ENCODE measurements at regions not wholly inside any gene's neighbourhood (a gene's known extent, or its start where the extent isn't known, plus 50 kb on each side); places are given as distances from the start of the nearest gene placed in this dataset.

- Histone ChIP-seq H3K79me2 (ENCODE audit: low read depth) (no peaks in the 10 kb centered on the region), H4K20me1 (ENCODE audit: low read depth) (no peaks in the 10 kb centered on the region), H3K36me3 (no peaks in the 10 kb centered on the region), H2AFZ (replicated peaks) (no peak overlapping the region), H3K9ac (no peak overlapping the region), H3K9me3 (ENCODE audit: low read depth) (no peaks in the 10 kb centered on the region), H3F3A (ENCODE audit: low read depth) (no peaks in the 10 kb centered on the region), H3K4me1 (no peaks in the 10 kb centered on the region), H3K4me2 (no peak overlapping the region), H3K27ac (no peak overlapping the region), H3K4me3 (no peak overlapping the region), H3K27me3 (no peaks in the 10 kb centered on the region)
- H3K36me3 Mint-ChIP-seq = no peaks in the 10 kb centered on the region
- DNase-seq (ENCODE audit: low spot score) = no peak
- no peak overlapping the region for H3K4me3 Mint-ChIP-seq
- H3K9me3 Mint-ChIP-seq = no peaks in the 10 kb centered on the region
- no peak overlapping the region for H3K27ac Mint-ChIP-seq
- TF ChIP-seq EZH2phosphoT487 (IDR thresholded peaks at IDR 0.05) = no peak
- no peak for TF ChIP-seq EZH2 (IDR thresholded peaks at IDR 0.05)
- TF ChIP-seq CTCF (IDR thresholded peaks at IDR 0.05) = no peak
- no peaks in the 10 kb centered on the region for H3K27me3 Mint-ChIP-seq (ENCODE audit: insufficient read depth, low read depth)
- H3K4me1 Mint-ChIP-seq = peaks cover 8% of the 10 kb centered on the region
Measured at GRCh38 chr6:22896696-22897095, 327.3 kb downstream of the HDGFL1 start.

GRCh38 chr6:22899426-22899825, 330.1 kb downstream of the HDGFL1 start:
- no peak for DNase-seq (ENCODE audit: low spot score)
- no peaks in the 10 kb centered on the region for H3K27me3 Mint-ChIP-seq (ENCODE audit: insufficient read depth, low read depth)
- no peak overlapping the region for H3K4me3 Mint-ChIP-seq
- Histone ChIP-seq H3K4me2 (no peak overlapping the region), H3K4me3 (no peak overlapping the region), H3K27me3 (no peaks in the 10 kb centered on the region), H3K36me3 (no peaks in the 10 kb centered on the region), H4K20me1 (ENCODE audit: low read depth) (no peaks in the 10 kb centered on the region), H3K79me2 (ENCODE audit: low read depth) (no peaks in the 10 kb centered on the region), H3K27ac (no peak overlapping the region), H2AFZ (replicated peaks) (no peak overlapping the region), H3F3A (ENCODE audit: low read depth) (no peaks in the 10 kb centered on the region), H3K9me3 (ENCODE audit: low read depth) (no peaks in the 10 kb centered on the region), H3K4me1 (no peaks in the 10 kb centered on the region), H3K9ac (no peak overlapping the region)
- H3K36me3 Mint-ChIP-seq = no peaks in the 10 kb centered on the region
- no peak for TF ChIP-seq EZH2phosphoT487 (IDR thresholded peaks at IDR 0.05)
- no peak for TF ChIP-seq CTCF (IDR thresholded peaks at IDR 0.05)
- no peak for TF ChIP-seq EZH2 (IDR thresholded peaks at IDR 0.05)
- H3K27ac Mint-ChIP-seq = no peak overlapping the region
- H3K9me3 Mint-ChIP-seq = no peaks in the 10 kb centered on the region
- H3K4me1 Mint-ChIP-seq = peaks cover 11% of the 10 kb centered on the region

GRCh38 chr6:22903826-22904225, 334.5 kb downstream of the HDGFL1 start:
- Histone ChIP-seq H3K79me2 (ENCODE audit: low read depth) (no peaks in the 10 kb centered on the region), H3F3A (ENCODE audit: low read depth) (no peaks in the 10 kb centered on the region), H4K20me1 (ENCODE audit: low read depth) (no peaks in the 10 kb centered on the region), H2AFZ (replicated peaks) (no peak overlapping the region), H3K4me1 (no peaks in the 10 kb centered on the region), H3K9ac (no peak overlapping the region), H3K4me2 (no peak overlapping the region), H3K4me3 (no peak overlapping the region), H3K36me3 (no peaks in the 10 kb centered on the region), H3K27me3 (no peaks in the 10 kb centered on the region), H3K27ac (no peak overlapping the region), H3K9me3 (ENCODE audit: low read depth) (no peaks in the 10 kb centered on the region)
- Mint-ChIP-seq H3K36me3 (no peaks in the 10 kb centered on the region), H3K27ac (no peak overlapping the region), H3K4me1 (peaks cover 3% of the 10 kb centered on the region), H3K27me3 (ENCODE audit: insufficient read depth, low read depth) (peaks cover 3% of the 10 kb centered on the region), H3K4me3 (no peak overlapping the region), H3K9me3 (no peaks in the 10 kb centered on the region)
- DNase-seq (ENCODE audit: low spot score) = no peak
- TF ChIP-seq CTCF (IDR thresholded peaks at IDR 0.05) (no peak), EZH2 (IDR thresholded peaks at IDR 0.05) (no peak), EZH2phosphoT487 (IDR thresholded peaks at IDR 0.05) (no peak)

- Histone ChIP-seq H3K36me3 (no peaks in the 10 kb centered on the region), H3K4me3 (no peak overlapping the region), H2AFZ (replicated peaks) (no peak overlapping the region), H3K4me1 (no peaks in the 10 kb centered on the region), H3F3A (ENCODE audit: low read depth) (no peaks in the 10 kb centered on the region), H3K9ac (no peak overlapping the region), H3K79me2 (ENCODE audit: low read depth) (no peaks in the 10 kb centered on the region), H3K27ac (no peak overlapping the region), H4K20me1 (ENCODE audit: low read depth) (no peaks in the 10 kb centered on the region), H3K9me3 (ENCODE audit: low read depth) (no peaks in the 10 kb centered on the region), H3K4me2 (no peak overlapping the region), H3K27me3 (no peaks in the 10 kb centered on the region)
- no peak for DNase-seq (ENCODE audit: low spot score)
- H3K27me3 Mint-ChIP-seq (ENCODE audit: insufficient read depth, low read depth) = peaks cover 3% of the 10 kb centered on the region
- H3K4me1 Mint-ChIP-seq = peaks cover 3% of the 10 kb centered on the region
- TF ChIP-seq EZH2phosphoT487 (IDR thresholded peaks at IDR 0.05) (no peak), EZH2 (IDR thresholded peaks at IDR 0.05) (no peak), CTCF (IDR thresholded peaks at IDR 0.05) (no peak)
- no peak overlapping the region for H3K27ac Mint-ChIP-seq
- H3K9me3 Mint-ChIP-seq = no peaks in the 10 kb centered on the region
- no peak overlapping the region for H3K4me3 Mint-ChIP-seq
- no peaks in the 10 kb centered on the region for H3K36me3 Mint-ChIP-seq
Measured at GRCh38 chr6:22904431-22904830, 335.1 kb downstream of the HDGFL1 start.

Measured in neural progenitor cell (in vitro differentiated cells).